HG02885 (cell line): ENCODE measurements at regions not wholly inside any gene's neighbourhood (a gene's known extent, or its start where the extent isn't known, plus 50 kb on each side); places are given as distances from the start of the nearest gene placed in this dataset.

Experiments used
- ATAC-seq: cut with Tn5 transposase; IDR thresholded peaks from one replicate; pipeline ENCODE4 v1.9.1; 2021; ENCODE audit warnings: mild to moderate bottlenecking; ENCODE audit not compliant: unreplicated experiment, poor library complexity

DNA sequence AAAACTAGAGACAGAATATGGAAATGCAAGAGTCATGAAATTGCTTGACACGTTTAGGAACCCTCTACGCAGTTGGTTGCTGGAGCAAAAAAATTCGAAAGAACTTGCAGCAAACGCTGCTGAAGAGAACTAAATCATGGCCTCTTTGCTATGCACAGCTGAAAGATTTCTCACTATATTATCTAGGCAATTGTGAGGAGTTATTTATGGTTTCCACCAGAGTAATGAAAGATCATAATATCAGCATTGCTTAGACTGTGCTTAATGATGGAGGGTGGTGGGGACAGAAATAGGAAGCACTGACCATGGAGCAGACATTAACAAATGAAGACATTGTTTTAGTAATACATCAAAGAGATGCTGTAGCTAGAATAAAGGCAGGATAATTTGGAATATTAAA is 593.4 kb upstream of the ZNF717 start:
- no peak for ATAC-seq

DNA sequence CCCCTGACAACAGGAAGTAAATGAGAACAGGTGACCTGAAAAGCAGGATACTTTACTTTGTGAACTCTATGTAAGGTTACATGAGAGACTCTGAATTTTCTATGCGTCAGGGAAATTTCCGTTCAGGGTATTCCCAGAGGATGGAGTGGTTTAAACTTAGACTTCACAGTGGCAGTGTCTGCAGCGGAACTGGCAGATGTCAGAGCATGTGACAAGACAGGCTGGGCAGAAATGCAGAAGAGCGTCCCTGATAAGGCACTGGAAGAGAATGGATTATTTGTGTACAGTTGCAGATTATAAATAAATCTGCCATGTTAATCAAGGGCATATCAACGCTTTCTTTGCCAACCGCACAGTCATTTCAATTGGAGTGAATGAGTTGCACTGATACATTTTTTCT is 598.4 kb upstream of the ZNF717 start:
- no peak for ATAC-seq

DNA sequence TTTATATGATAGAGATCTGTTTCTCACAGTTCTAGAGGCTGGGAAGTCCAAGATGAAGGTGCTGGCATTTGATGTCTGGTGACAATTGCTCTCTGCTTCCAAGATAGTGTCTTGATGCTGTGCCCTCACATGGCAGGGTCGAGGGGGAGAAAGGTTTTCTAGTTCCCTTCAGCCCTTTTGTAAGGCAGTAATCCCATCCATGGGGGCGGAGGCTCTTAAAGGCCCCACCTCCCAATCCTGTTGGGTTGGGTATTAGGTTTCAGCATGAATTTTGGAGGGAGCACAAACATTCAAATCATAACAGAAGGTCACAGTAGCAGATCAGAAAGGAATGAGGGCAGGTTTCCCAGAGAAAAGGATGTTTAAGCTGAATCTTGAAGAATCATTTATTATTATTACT is 601.7 kb upstream of the ZNF717 start:
- no peak for ATAC-seq

DNA sequence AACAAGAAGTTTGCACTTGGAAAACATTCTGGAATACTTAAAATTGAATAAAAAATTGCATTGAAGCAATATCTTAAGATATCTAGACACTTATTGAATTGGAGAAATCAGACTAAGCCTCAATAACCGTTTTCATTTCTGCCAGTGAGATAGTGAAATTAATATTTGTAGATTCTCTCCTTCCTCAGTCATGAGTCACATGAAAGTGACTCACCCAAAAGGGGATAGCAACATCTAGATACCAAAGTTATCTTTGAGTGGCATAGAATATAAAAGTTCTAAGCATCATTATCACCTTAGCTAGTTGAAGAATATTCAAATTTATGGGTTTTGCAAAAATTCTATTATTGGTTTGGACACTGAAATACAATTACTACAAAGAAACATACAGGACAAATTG is 614.8 kb upstream of the ZNF717 start:
- ATAC-seq = no peak

DNA sequence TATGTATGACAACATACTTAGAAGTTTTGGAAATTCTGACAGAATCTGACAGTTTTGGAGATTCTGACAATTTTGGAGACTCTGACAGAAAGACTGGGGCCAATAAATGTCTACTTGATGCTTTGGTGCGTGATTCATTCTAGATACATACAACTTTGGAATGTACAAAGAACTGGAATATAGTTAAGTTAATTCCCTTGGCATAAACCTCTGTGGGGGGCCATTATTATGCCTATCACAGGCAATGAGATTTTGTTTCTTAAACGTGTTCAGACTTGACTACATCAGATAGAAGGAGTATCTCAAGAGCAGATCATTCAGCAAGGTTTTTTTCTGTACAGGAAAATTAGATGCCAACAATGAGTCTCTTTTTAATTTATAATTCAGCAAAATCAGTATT is 617.6 kb upstream of the ZNF717 start:
- ATAC-seq = no peak

DNA sequence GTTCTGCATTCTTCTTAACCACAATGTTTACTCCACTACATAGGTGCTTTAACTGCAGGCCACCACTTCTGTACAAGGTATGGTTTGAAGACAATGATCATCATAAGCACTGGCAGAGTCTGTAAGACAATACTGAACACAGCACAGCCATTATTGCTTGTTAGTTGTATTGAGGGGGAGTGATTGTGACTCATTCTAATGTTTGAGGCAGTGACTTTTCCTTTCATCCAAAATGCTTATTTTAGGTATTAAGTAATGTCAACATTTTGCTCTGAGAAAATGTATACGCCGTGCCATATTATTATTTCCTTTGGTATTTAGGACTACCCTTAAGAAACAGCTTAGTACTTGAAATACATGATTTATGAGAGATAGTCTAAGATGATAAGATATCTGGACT is 618.2 kb upstream of the ZNF717 start:
- no peak for ATAC-seq

DNA sequence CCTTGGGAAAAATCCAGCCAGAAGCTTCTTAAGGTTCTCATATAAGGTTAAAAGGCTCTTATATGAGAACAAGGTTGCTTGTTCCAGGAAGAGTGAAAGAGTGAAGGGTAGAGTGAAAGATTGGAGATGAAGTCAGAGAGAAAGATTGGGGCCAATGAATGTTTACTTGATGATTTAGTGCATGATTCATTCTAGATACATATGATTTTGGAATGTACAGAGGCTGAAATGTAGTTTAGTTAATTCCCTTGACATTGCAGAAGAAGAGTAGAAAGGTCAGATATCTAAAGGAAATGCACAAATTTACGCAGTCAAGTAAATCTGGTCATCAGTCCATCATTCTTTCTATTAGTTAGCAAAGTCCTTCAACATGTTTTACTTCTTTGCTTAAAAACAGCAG is 619.8 kb upstream of the ZNF717 start:
- ATAC-seq = no peak

DNA sequence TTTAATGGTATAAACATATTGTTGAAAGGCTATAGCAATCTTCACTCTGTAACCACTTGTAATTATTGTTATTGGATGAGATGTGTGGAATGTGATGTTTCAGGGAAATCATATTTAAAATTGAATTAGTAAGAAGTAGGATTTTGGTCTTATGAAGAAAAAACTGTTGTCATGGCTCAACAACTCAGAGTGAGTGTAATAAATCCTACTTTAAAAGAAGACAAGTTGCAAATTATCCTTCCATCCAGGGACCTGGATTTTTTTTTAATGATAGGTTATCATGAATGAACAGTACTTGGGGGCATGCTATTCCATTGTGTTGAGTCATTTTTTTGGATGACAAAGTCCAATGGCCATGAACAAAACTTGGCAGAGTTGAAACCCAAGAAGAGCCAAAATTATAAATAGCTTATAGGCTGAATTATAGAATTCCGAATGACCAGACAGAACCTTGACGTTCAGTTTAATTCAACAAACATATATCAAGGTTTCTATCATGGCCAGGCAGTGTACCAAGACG is 625.5 kb upstream of the ZNF717 start:
- no peak for ATAC-seq

DNA sequence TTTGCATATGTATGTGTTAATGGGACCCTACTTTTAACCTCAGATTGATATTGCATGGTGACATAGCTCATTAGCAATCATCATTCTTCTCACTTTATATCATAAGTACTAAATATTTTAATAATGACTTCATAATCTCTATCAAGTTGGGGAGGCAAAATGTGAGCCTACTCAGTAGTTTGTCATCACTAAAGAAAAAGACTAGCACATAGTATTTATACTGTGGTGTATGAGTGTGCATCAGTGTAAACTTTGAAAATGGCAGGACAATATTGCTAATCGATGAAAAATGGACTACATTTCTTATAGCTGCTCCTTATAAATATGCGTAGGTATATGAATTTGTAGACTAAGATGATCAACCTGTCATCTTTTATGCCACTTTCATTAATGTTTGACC is 624.5 kb upstream of the ROBO2 start:
- ATAC-seq = no peak

DNA sequence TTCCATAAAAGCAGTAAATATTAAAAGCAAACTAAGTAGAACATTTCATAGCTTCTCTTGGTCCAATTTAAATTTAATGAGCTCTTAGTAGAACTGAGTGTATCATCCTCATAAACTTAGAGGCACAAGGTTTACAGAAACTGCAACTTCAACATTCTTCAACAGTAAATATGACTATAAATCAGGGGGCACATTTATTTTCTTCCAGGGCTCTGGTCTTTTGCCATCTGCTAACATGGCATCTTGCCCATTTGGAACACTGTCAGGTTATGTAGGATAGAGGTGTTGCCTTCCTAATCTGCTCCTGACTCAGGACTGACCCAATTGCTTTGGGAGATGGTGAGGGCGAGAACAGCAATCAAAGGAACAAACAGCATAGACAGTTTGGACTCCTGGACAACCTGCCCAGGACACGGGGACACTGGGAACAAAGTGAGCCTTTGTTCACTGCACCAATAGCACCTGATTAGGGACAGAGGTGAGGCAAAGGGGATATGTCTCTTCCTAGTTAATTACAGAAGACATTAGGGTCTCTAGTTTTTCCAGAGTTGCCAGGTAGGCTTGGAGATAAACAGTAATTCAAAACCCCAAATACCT is 610.2 kb upstream of the ROBO2 start:
- no peak for ATAC-seq

DNA sequence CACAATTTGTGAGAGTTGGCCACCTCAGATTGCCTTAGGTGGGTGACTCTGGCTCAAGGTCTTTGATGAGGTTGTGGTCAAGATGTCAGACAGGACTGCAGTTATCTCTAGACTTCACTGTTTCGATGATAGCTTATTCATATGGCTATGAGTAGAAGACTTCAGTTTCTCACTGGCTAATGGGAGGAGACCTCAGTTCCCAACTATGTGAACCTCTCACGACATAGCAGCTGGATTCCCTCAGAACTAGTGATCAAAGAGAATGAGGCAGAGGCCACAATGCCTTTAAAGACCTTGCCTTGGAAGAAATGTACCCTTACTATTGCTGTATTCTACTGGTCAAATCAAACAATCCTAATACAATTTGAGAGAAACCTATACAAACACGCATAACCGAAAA is 607.5 kb upstream of the ROBO2 start:
- no peak for ATAC-seq

DNA sequence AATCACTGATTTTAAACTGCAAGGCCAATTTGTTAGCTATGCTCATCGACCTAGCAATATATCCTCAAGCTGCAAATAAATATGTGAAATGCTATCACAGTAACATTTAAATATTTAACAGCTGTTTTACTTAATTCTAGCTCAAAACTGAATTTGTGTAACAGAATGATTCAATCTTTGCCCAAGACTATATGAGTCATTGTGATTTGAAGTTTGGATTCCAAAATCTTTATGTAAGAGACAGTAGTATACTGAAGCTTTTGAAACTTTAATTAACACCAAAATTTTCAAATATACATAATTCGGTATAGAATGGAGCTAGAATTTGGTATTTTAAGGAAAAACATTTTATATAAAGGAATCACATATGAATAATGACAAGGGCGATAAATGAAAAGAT is 603.0 kb upstream of the ROBO2 start:
- ATAC-seq = no peak

DNA sequence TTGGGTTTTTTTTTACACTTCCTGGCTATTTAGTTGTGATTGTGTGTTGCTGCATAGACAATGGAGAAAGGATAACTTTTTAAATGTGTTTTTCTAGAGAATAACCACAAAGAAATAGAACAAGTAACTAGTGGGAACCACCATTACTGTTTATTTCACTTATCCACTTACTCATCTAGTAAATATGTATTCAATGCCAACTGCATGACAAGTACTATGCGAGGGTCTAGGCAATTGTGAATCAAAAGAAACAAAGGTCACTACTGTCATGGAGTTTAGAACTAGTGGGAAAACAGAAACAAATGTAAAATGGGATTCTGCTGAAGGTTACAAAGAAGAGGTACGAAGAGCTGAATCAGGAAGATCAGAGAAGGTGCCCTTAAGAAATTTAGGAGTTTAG is 600.9 kb upstream of the ROBO2 start:
- no peak for ATAC-seq

DNA sequence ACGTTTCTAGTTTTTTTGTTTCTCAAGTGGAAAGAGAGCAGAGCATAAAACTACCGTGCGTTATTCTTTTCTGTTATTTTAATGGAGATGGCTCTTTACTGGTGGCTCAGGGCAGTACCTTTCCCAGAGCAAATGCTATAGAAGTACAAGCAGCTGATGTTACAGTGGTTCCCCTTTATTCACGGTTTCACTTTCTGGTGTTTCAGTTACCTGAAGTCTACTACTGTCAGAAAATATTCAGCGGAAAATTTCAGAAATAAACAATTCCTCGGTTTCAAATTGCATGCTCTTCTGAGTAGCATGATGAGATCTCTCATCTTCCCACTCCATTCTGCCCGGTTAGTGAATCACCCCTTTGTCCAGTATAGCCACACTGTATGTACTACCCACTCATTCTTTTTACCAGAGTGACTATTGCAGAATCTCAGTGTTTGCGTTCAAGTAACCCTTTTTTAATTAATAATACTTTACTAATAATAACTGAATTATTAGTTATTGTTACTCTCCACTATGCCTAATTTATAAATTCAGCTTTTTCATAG is 597.5 kb upstream of the ROBO2 start:
- ATAC-seq = no peak

DNA sequence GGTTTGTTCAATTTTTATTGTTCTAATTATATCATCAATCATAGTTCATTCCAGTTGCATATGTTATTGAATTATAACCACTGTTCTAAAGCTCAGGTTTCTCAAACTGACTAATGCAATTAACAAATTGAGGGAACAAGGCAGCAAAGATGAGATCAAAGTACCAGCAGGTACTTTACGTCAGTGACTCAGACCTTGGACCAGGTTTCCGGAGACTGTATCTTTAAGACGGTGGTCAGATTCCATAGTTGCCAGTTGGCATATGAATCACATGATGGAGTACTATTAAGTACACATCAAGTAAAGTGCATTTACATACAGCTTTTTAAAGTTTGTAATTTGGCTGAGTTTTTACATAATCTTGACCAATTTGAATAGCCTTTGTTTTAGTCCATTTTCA is 583.6 kb upstream of the ROBO2 start:
- no peak for ATAC-seq

DNA sequence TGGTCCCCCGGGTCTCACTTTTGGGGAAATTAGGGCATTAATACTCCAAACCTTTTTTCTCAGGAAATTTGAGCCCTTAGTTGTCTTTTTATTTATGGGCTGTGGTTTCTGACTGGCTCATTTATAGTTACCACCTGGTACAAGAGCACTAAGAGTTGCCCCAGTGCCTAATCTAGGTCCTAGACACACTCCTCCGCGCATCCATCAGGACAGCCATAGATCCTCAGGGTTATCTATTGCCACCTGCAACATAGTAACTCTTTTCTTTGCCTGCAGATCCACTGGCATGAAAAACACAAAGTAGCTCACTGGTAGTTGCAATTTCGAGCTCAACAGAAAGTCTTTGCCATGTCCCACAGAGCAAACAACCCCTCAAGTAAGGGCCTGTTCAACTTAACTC is 576.4 kb upstream of the ROBO2 start:
- no peak for ATAC-seq

DNA sequence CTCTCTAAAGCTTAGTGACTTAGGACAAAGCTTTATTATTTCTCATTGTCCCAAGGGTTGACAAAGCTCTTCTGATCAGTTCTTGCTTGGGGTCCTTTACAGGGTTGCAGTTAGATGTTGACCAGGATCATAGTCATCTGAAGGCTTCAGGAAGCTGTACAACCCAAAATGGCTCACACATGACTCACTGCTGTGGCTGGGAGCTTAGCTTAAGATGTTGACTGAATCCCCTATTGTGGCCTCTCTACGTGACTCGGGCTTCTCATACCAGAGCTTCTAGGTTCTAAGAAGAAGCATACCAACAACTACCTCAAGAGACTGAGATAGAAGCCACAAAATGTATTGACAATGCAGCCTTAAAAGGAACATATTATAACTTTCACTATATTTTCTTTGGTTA is 569.6 kb upstream of the ROBO2 start:
- ATAC-seq = no peak

DNA sequence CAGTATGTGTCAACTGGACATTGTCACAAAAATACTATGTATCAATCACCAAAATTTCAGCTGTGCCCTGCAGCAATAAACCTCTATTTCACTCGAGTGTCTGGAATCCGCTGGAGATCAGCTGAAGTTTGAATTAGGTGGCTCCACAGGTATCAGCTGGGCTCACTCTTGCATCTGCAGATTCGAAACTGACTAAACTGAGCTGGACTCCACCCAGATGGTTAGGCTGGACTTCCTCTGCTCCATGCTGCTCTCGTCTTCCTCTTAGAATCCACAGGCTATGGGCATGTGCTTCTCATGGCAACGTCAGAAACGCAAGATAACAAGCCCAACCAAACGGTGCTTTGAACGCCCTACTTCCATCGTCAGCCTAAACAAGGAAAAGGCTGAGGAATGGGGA is 565.3 kb upstream of the ROBO2 start:
- ATAC-seq = no peak

DNA sequence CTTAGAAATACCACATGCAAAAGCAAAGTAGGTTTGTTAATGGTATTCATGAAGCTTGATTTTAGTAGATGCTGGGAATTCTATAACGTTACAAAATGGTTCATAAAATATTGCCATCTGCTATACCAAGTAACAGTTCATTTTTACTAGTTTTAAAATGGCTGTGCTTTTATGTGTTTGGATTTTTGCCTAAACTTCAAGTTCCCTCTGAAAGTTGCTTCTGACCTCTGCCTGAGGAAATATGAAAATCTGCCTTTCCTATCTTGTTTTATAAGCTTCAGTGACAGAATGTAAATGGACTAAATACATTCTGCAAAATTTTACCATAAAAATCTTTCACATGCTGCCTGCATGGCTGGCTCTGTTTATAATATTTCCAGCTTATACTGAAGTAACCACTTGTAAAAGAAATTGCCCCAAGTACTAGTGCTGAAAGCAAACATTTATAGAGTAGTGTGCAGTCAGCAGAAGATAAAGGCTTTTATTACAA is 560.7 kb upstream of the ROBO2 start:
- no peak for ATAC-seq

DNA sequence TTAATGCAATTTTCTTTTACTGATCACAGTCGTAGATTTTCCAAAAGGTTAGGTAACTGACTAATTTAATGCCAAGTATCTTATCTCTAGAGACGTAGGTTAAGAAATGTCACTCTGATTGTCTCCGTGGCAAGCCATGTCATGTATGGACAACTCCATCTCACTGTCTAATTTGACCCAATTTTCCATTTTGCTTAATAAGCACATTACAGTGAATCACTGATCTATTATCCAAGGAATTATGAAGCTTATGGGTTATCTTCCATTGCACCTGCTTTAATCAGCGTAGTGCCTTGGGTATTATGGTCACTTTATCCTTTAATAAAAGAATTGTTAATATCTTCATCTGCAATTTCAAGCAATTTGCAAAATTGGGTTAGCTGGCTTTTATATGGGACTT is 557.4 kb upstream of the ROBO2 start:
- ATAC-seq = no peak

DNA sequence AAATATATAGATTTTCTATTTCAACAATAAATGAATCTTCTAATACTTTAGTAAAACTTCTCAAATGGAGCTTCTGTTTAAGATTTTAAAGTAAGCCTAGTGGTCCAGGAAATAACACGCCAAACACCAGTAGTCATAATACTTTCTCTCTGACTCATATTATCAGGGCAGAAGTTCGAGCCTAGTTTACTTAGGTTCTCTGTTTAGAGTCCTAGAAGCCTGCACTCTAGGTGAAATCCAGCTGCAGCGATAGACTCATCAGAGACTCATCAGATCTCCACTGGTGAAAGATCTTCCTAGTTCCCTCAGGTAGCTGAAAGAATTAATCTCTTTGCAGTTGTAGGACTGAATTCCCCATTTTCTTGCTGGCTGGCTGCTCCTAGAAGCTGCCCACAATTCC is 552.5 kb upstream of the ROBO2 start:
- no peak for ATAC-seq

DNA sequence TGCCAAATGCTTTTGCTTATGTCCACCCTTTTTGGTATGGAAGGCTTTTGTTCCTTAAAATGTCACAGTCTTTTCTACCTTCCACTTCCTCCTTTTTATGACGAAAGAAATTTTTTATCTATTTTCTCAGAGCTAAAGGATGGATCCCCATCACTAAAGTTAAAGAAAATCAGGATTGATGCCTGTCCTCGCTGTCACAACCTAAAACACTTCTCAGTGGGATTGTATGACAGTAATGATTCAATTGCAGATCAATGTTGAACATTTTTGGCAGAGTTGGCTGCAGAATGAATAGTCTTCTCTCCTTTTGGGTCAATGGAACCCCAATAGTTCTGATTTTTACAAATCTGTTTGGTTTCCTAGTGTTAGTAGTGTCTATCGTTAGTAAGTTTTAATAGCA is 549.8 kb upstream of the ROBO2 start:
- no peak for ATAC-seq
